ENCODE measurements at regions not wholly inside any gene's neighbourhood (a gene's known extent, or its start where the extent isn't known, plus 50 kb on each side); places are given as distances from the start of the nearest gene placed in this dataset.

DNA sequence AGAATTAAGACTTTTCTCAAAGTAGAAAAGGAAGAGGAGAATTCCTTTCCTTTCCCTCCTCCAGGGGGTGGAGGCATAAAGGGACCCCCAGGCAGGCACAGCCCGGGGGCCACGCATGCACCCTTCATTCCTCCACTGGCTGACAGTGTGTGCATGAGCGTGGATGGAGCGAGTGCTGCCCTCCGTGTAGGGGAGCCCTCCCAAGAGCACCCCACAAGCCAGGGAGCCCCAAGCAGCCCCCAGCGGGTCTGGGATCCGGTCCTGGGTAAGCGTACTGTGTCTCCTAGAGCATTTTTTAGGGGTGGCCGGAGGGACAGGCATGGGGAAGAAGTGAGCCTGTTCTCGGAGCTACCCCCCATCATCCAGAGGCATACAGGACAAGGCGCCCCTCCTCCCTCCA, 120.5 kb downstream of the SIK1 start:
- TF ChIP-seq, protein P1, sequence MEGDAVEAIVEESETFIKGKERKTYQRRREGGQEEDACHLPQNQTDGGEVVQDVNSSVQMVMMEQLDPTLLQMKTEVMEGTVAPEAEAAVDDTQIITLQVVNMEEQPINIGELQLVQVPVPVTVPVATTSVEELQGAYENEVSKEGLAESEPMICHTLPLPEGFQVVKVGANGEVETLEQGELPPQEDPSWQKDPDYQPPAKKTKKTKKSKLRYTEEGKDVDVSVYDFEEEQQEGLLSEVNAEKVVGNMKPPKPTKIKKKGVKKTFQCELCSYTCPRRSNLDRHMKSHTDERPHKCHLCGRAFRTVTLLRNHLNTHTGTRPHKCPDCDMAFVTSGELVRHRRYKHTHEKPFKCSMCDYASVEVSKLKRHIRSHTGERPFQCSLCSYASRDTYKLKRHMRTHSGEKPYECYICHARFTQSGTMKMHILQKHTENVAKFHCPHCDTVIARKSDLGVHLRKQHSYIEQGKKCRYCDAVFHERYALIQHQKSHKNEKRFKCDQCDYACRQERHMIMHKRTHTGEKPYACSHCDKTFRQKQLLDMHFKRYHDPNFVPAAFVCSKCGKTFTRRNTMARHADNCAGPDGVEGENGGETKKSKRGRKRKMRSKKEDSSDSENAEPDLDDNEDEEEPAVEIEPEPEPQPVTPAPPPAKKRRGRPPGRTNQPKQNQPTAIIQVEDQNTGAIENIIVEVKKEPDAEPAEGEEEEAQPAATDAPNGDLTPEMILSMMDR (conservative IDR thresholded peaks at IDR 0.05; ENCODE audit: low read depth, low read length), result no peak
- no peak for DNase-seq (ENCODE audit: low read depth)
- no peak overlapping the region for H3K4me3 ChIP-seq (ENCODE audit: low read depth, low read length)

DNA sequence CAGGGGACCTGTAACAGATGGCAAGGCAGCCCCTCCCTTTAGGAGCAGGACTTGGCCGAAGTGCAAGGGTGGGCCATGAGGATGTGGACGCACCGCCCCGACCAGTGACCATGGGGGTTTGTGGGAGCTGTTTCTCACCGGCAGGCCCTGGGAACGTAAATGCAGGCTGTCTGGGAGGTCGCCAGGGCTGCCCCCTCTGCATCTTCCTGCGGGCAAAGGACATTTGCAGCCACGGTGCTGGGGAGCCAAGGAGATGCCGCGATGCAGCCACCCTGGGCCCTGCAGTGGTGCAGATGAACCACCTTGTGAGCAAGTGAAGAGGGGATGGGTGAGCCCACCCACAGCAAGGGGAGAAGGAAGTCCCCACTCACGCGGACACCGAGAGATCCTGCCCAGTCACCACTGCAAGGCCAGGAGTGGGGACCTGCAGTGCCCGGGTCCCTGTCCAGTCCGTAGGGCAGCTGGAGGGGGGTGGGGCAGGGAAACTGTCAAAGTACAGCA, 121.1 kb downstream of the SIK1 start:
- DNase-seq (ENCODE audit: low read depth), result no peak
- H3K4me3 ChIP-seq (ENCODE audit: low read depth, low read length), result no peak overlapping the region
- TF ChIP-seq, protein P1 (conservative IDR thresholded peaks at IDR 0.05; ENCODE audit: low read depth, low read length), result no peak

DNA sequence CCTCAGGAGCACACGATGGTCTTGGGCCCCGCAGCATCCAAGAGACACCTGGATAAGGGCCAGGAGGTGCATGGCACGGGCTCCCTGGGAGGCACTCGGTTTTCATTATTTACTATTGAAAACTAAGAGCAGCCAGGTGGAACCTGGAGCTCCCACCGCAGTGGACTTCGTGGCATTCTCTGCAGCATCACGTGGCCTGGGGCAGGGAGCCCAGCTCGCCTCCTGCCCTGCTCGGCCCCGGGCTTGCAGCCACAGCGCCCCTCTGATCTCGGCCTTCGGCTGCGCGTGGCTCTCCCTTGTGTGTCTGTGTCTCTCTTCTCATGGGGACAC, 121.6 kb downstream of the SIK1 start:
- TF ChIP-seq, protein P1 (conservative IDR thresholded peaks at IDR 0.05; ENCODE audit: low read depth, low read length), result no peak
- DNase-seq (ENCODE audit: low read depth), result no peak
- H3K4me3 ChIP-seq (ENCODE audit: low read depth, low read length), result no peak overlapping the region

DNA sequence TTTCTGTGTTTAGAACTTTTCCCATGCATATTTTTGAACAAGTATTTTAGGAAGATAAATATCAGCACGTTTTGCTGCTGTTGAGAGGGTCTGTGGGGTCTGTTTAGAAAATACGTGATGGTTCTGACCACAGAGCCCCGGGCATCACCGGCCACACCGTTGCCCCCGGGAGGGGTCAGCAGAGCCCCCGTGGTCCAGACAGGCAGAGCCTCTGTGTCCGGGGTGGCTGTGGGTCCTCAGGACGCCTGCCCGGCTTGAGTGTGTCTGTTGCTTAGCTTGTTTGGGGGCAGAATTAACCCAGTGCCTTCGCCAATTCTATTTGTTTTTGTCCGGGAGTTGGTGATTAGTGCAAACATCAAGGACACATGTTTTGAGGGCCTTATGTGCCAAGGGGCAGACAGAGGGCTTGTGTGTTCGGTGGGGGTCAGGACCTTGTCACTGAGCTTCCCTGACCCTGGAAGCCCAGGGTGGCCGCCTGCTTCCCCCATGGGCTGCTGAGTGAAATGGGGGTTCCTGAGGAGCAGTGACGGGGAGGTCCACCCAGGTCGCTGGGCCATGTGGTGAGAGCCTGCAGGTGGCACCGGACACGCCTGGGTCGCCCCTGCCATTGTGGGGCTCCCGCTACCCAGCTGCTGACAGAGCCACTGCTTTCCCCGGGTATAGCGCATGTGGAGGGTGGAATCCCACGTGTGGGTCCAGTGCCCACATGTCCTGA, 122.2 kb downstream of the SIK1 start:
- no peak overlapping the region for H3K4me3 ChIP-seq (ENCODE audit: low read depth, low read length)
- TF ChIP-seq, protein P1 (conservative IDR thresholded peaks at IDR 0.05; ENCODE audit: low read depth, low read length), result no peak
- no peak for DNase-seq (ENCODE audit: low read depth)

DNA sequence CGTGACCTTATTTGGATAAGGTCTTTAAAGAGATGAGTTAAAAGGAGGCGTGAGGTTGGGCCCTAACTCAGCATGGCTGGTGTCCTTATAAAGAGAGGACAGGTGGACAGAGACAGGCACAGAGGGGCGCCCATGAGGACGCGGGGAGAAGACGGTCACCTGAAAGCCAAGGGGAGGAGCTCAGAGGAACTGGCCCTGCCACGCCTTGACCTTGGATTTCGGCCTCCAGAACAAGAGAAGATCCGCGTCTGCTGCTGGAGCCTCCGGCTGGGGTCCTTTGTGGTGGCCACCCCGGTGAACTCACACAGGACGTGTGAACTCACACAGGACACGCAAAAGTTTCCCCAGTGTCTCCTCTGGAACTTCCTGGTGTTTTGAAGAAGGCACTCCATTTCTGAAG, 122.7 kb downstream of the SIK1 start:
- TF ChIP-seq, protein P1 (conservative IDR thresholded peaks at IDR 0.05; ENCODE audit: low read depth, low read length), result no peak
- DNase-seq (ENCODE audit: low read depth), result no peak

GRCh38 chr21:43303275-43304178, 123.4 kb downstream of the SIK1 start:
- DNase-seq (ENCODE audit: low read depth), result no peak
- H3K4me3 ChIP-seq (ENCODE audit: low read depth, low read length), result no peak overlapping the region
- TF ChIP-seq, protein P1 (conservative IDR thresholded peaks at IDR 0.05; ENCODE audit: low read depth, low read length), result no peak

More for the DNA sequence above, 122.7 kb downstream of the SIK1 start:
- no peak overlapping the region for H3K4me3 ChIP-seq (ENCODE audit: low read depth, low read length)

All from epithelial cell of proximal tubule (primary cell).